ENCODE measurements at regions not wholly inside any gene's neighbourhood (a gene's known extent, or its start where the extent isn't known, plus 50 kb on each side); places are given as distances from the start of the nearest gene placed in this dataset.

DNA sequence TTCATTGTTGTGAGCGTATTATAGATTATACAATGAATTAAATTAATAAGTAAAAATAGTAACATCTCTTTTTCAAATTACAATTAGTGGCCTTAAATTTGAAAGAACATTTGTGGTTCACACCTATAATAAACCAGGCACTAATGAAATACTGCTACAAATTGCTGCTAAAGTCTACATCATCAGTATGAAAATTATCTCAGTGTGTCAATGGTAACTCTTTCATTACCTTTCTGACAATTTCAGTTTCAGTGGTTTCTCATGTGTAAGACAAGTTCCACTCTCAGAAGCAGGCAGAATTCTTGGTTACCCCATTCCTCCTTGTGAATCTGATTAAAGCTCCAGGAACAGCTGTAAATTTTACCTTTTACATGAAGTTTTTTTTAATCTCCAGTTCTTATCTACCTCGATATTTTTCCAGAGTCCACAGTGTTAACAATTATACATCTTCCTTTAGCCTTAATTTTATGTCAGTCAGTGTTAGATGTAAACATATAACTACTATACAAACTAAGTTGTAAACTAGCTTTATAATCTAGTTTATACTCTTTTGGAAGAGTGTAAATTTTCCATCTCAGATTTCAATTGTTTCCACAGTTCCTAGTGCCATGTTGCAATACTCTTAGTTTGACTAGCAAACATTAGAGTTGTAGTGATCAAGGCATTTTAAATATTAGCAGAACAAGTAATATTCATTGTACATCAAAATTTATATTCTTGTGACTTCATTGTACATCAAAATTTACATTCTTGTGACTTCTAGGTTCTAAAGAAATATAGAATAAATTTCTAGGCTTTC lies 1038.4 kb downstream of the EPHA7 start:
- Histone ChIP-seq H3K9ac (ENCODE audit: low read length) (no peak overlapping the region), H3K79me2 (ENCODE audit: low read length) (no peaks in the 10 kb centered on the region), H3K4me3 (ENCODE audit: low read length) (no peak overlapping the region), H3K27ac (ENCODE audit: low read length) (no peak overlapping the region), H3K36me3 (ENCODE audit: low read depth, low read length) (no peaks in the 10 kb centered on the region), H3F3A (ENCODE audit: low read length, unreplicated experiment) (no peaks in the 10 kb centered on the region), H4K20me1 (ENCODE audit: low read length) (no peaks in the 10 kb centered on the region), H3K4me1 (ENCODE audit: insufficient read depth, low read length) (no peaks in the 10 kb centered on the region), H2AFZ (ENCODE audit: low read length) (no peak overlapping the region), H3K4me2 (ENCODE audit: low read length) (no peak overlapping the region), H3K9me3 (ENCODE audit: low read length) (no peaks in the 10 kb centered on the region), H3K27me3 (ENCODE audit: low read length) (no peaks in the 10 kb centered on the region), H3K9me2 (replicated peaks; ENCODE audit: low read length) (no peaks in the 10 kb centered on the region)
- ATAC-seq (no peak), DNase-seq (no peak)
- no peak for TF ChIP-seq EZH2 (IDR thresholded peaks at IDR 0.05; ENCODE audit: low read length, unreplicated experiment)
- TF ChIP-seq, protein P1, sequence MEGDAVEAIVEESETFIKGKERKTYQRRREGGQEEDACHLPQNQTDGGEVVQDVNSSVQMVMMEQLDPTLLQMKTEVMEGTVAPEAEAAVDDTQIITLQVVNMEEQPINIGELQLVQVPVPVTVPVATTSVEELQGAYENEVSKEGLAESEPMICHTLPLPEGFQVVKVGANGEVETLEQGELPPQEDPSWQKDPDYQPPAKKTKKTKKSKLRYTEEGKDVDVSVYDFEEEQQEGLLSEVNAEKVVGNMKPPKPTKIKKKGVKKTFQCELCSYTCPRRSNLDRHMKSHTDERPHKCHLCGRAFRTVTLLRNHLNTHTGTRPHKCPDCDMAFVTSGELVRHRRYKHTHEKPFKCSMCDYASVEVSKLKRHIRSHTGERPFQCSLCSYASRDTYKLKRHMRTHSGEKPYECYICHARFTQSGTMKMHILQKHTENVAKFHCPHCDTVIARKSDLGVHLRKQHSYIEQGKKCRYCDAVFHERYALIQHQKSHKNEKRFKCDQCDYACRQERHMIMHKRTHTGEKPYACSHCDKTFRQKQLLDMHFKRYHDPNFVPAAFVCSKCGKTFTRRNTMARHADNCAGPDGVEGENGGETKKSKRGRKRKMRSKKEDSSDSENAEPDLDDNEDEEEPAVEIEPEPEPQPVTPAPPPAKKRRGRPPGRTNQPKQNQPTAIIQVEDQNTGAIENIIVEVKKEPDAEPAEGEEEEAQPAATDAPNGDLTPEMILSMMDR (conservative IDR thresholded peaks at IDR 0.05; ENCODE audit: low read depth, low read length): no peak
- intact Hi-C loops (cut with micrococcal nuclease): no loop called here
- no TSS peak for BruUV-seq (replicated peaks)
- ChIA-PET CTCF (no interaction called here), POLR2A (ENCODE audit: unreplicated experiment) (no interaction called here)

DNA sequence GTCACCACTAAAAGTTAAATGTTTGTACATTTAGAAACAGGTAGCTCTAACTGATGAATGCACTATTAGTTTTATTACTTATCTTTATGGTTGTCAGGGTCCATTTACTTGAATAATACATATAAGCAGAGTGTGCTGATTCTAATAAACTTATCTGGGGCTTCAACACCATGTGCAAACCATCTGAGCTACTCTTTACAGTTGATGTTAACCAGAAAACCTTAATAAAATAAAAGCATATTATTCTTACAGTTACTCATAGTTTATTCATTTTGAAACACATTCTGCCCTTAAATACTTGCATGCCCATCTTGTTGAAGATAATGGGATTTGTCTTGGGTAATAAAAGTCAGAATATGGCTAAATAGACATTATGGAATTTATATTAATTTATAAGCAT lies 1042.2 kb downstream of the EPHA7 start:
- H3K4me3 ChIP-seq (ENCODE audit: low read length): no peak overlapping the region
- TF ChIP-seq, protein P1 (conservative IDR thresholded peaks at IDR 0.05; ENCODE audit: low read depth, low read length): no peak
- TF ChIP-seq EZH2phosphoT487 (IDR thresholded peaks at IDR 0.05; ENCODE audit: borderline replicate concordance, low read length) (no peak), EZH2 (IDR thresholded peaks at IDR 0.05; ENCODE audit: low read length, unreplicated experiment) (no peak)
- no peaks in the 10 kb centered on the region for H3K79me2 ChIP-seq (ENCODE audit: low read length)
- no peaks in the 10 kb centered on the region for H4K20me1 ChIP-seq (ENCODE audit: low read length)
- ATAC-seq (no peak), DNase-seq (no peak)
- H2AFZ ChIP-seq (ENCODE audit: low read length): no peak overlapping the region
- no TSS peak for BruUV-seq (replicated peaks)
- no peaks in the 10 kb centered on the region for H3K9me2 ChIP-seq (replicated peaks; ENCODE audit: low read length)
- H3K27me3 ChIP-seq (ENCODE audit: low read length): no peaks in the 10 kb centered on the region
- H3K36me3 ChIP-seq (ENCODE audit: low read depth, low read length): no peaks in the 10 kb centered on the region
- no peak overlapping the region for H3K9ac ChIP-seq (ENCODE audit: low read length)
- H3K27ac ChIP-seq (ENCODE audit: low read length): no peak overlapping the region
- H3F3A ChIP-seq (ENCODE audit: low read length, unreplicated experiment): no peaks in the 10 kb centered on the region
- H3K4me1 ChIP-seq (ENCODE audit: insufficient read depth, low read length): no peaks in the 10 kb centered on the region
- ChIA-PET POLR2A (ENCODE audit: unreplicated experiment) (no interaction called here), CTCF (no interaction called here)
- H3K9me3 ChIP-seq (ENCODE audit: low read length): no peaks in the 10 kb centered on the region
- no peak overlapping the region for H3K4me2 ChIP-seq (ENCODE audit: low read length)
- intact Hi-C loops (cut with micrococcal nuclease): no loop called here

DNA sequence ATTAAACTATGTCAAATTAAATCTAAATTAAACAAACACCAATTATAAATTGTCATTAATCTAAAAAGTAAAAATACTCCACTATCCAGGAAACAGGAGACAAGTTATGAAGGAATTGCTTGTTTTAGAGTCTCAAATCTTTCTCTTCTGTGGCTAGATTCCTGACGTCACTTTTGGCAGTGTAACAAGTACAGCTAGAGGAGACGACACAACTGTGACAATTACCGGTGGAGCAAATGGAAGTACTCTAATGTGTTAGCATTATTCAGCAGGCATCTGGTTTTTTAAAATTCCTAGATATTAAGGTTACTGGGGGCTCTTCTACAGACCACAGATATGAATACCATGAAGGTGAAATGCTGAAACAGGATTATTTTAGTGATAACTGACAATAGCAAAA lies 1042.7 kb downstream of the EPHA7 start:
- H3K27me3 ChIP-seq (ENCODE audit: low read length): no peaks in the 10 kb centered on the region
- no peak for ATAC-seq
- no peak overlapping the region for H2AFZ ChIP-seq (ENCODE audit: low read length)
- no peaks in the 10 kb centered on the region for H3F3A ChIP-seq (ENCODE audit: low read length, unreplicated experiment)
- no peaks in the 10 kb centered on the region for H3K9me3 ChIP-seq (ENCODE audit: low read length)
- no peak overlapping the region for H3K4me2 ChIP-seq (ENCODE audit: low read length)
- no peaks in the 10 kb centered on the region for H3K9me2 ChIP-seq (replicated peaks; ENCODE audit: low read length)
- ChIA-PET CTCF (no interaction called here), POLR2A (ENCODE audit: unreplicated experiment) (no interaction called here)
- H3K4me3 ChIP-seq (ENCODE audit: low read length): no peak overlapping the region
- no peak overlapping the region for H3K9ac ChIP-seq (ENCODE audit: low read length)
- no peaks in the 10 kb centered on the region for H3K36me3 ChIP-seq (ENCODE audit: low read depth, low read length)
- H3K27ac ChIP-seq (ENCODE audit: low read length): no peak overlapping the region
- H4K20me1 ChIP-seq (ENCODE audit: low read length): no peaks in the 10 kb centered on the region
- TF ChIP-seq EZH2 (IDR thresholded peaks at IDR 0.05; ENCODE audit: low read length, unreplicated experiment): no peak
- TF ChIP-seq, protein P1 (conservative IDR thresholded peaks at IDR 0.05; ENCODE audit: low read depth, low read length): no peak
- TF ChIP-seq EZH2phosphoT487 (IDR thresholded peaks at IDR 0.05; ENCODE audit: borderline replicate concordance, low read length): no peak
- BruUV-seq (replicated peaks): no TSS peak
- intact Hi-C loops (cut with micrococcal nuclease): no loop called here
- no peaks in the 10 kb centered on the region for H3K79me2 ChIP-seq (ENCODE audit: low read length)
- no peaks in the 10 kb centered on the region for H3K4me1 ChIP-seq (ENCODE audit: insufficient read depth, low read length)
- no peak for DNase-seq

Data from PC-3 (cell line).